ENCODE measurements at regions not wholly inside any gene's neighbourhood (a gene's known extent, or its start where the extent isn't known, plus 50 kb on each side); places are given as distances from the start of the nearest gene placed in this dataset.

- TF ChIP-seq ZNF407 (CRISPR knock-in tag; IDR thresholded peaks at IDR 0.05; ENCODE audit: not compliant biosample characterization), result peak; percentile 33
- no peak for TF ChIP-seq ZNF740 (CRISPR knock-in tag; IDR thresholded peaks at IDR 0.05)
- TF ChIP-seq TRAFD1 (CRISPR knock-in tag; IDR thresholded peaks at IDR 0.05; ENCODE audit: borderline replicate concordance), result no peak
- TF ChIP-seq ZNF350 (CRISPR knock-in tag; IDR thresholded peaks at IDR 0.05; ENCODE audit: borderline replicate concordance, low read depth), result no peak
- no peak for TF ChIP-seq DBP (CRISPR knock-in tag; IDR thresholded peaks at IDR 0.05; ENCODE audit: not compliant biosample characterization)
- TF ChIP-seq ZNF337 (CRISPR knock-in tag; IDR thresholded peaks at IDR 0.05; ENCODE audit: borderline replicate concordance, low read depth), result no peak
- TF ChIP-seq ZNF710 (CRISPR knock-in tag; IDR thresholded peaks at IDR 0.05; ENCODE audit: borderline replicate concordance), result no peak
- TF ChIP-seq KDM6A (CRISPR knock-in tag; IDR thresholded peaks at IDR 0.05; ENCODE audit: low read depth), result no peak
- no peak for TF ChIP-seq PAF1 (CRISPR knock-in tag; IDR thresholded peaks at IDR 0.05)
- no peak for TF ChIP-seq TRIM24 (CRISPR knock-in tag; IDR thresholded peaks at IDR 0.05)
- TF ChIP-seq GZF1 (CRISPR knock-in tag; IDR thresholded peaks at IDR 0.05), result 0 out of 2 replicates have a peak, but pooled peaks have one; percentile 16
- no peak for TF ChIP-seq HNRNPK (IDR thresholded peaks at IDR 0.05; ENCODE audit: low read depth, low read length, poor library complexity, severe bottlenecking)
- TF ChIP-seq AKAP8 (CRISPR knock-in tag; IDR thresholded peaks at IDR 0.05), result no peak
- no peak for TF ChIP-seq ARHGAP35 (CRISPR knock-in tag; IDR thresholded peaks at IDR 0.05; ENCODE audit: borderline replicate concordance)
- TF ChIP-seq TOPORS (CRISPR knock-in tag; IDR thresholded peaks at IDR 0.05), result no peak
These were observed 228.2 kb upstream of the GSE1 start (continued) for GRCh38 chr16:85384833-85385462.
